ENCODE measurements at regions not wholly inside any gene's neighbourhood (a gene's known extent, or its start where the extent isn't known, plus 50 kb on each side); places are given as distances from the start of the nearest gene placed in this dataset.

DNA sequence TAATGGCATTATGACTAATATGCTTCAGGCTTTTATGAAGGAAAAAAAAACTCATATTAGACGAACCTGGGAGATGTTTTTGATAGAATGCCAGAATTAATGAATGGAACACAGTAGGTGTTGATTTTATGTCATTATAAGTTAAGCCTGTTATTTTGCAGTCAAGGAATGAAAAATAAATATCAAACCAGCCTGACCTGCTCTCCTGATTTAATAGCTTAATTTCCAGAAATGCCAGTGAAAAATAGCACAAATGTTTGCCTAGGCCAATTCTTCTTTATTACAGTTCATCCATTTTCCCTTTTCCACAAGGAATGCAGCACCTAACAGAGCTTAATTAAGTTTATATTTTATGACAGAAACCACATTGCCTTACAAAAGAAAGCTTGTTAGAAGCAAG lies 292.0 kb downstream of the TBL1XR1 start:
- no peak overlapping the region for H3K9ac ChIP-seq (ENCODE audit: insufficient read depth in 1 of 2, low read depth in 2 of 2, low read length in 2 of 2)
- ATAC-seq, result no peak
- no peak overlapping the region for H3K27ac ChIP-seq (ENCODE audit: extremely low read depth, low read depth, low read length)
- FAIRE-seq, result no peak
- H3K27me3 ChIP-seq (ENCODE audit: control insufficient read depth in 2 of 2, insufficient read depth in 2 of 2, low read length in 2 of 2), result no peaks in the 10 kb centered on the region; a peak in 1 of 5 replicates
- no peaks in the 10 kb centered on the region for H3K4me1 ChIP-seq (replicated peaks in 1 of 2; ENCODE audit: control insufficient read depth in 2 of 2, insufficient read depth in 2 of 2, low read length in 2 of 2)
- H2AFZ ChIP-seq (ENCODE audit: low read depth, low read length), result no peak overlapping the region
- no peak overlapping the region for H3K4me3 ChIP-seq
- WGBS (ENCODE audit: insufficient coverage, low coverage, missing lambda C conversion rate), result 0% methylated on average over 1 of the region's 1 CpG
- H3K4me2 ChIP-seq (ENCODE audit: insufficient read depth, low read length), result no peak overlapping the region
- in situ Hi-C loops (cut with MboI), result no loop called here
- H4K20me1 ChIP-seq (replicated peaks; ENCODE audit: control insufficient read depth, insufficient read depth, low read length), result no peaks in the 10 kb centered on the region
- ChIA-PET CTCF (ENCODE audit: low intra/inter-chr PET ratio) (no interaction called here), POLR2A (interaction anchor here (0.6 kb wide), 1 partner anchor 44 kb away, joined by 4 read pairs; no protein-coding TSS in a partner anchor)
- H3K9me1 ChIP-seq (ENCODE audit: control insufficient read depth, insufficient read depth, low read length), result no peaks in the 10 kb centered on the region
- no peak for DNase-seq (ENCODE audit: extremely low read depth in 1 of 4, low spot score in 3 of 4)
- BruUV-seq (replicated peaks), result no TSS peak
- TF ChIP-seq SIN3B (IDR thresholded peaks at IDR 0.05; ENCODE audit: low read depth) (no peak), MNT (conservative IDR thresholded peaks at IDR 0.05) (no peak), HDAC3 (IDR thresholded peaks at IDR 0.05; ENCODE audit: borderline replicate concordance, partially characterized antibody) (no peak), CAMTA2 (CRISPR knock-in tag; conservative IDR thresholded peaks at IDR 0.05) (no peak), ZKSCAN1 (IDR thresholded peaks at IDR 0.05; ENCODE audit: low read depth, low read length) (no peak), ZKSCAN3 (CRISPR knock-in tag; IDR thresholded peaks at IDR 0.05) (no peak), HIVEP1 (CRISPR knock-in tag; IDR thresholded peaks at IDR 0.05) (no peak), XRCC4 (IDR thresholded peaks at IDR 0.05; ENCODE audit: extremely low read depth, insufficient read depth, insufficient read length) (no peak), MCM3 (IDR thresholded peaks at IDR 0.05) (no peak), ZNF408 (CRISPR knock-in tag; IDR thresholded peaks at IDR 0.05; ENCODE audit: low read depth) (no peak), ZNF76 (CRISPR knock-in tag; IDR thresholded peaks at IDR 0.05; ENCODE audit: borderline replicate concordance) (no peak), ZNF695 (CRISPR knock-in tag; IDR thresholded peaks at IDR 0.05) (no peak), TCF7 (IDR thresholded peaks at IDR 0.05; ENCODE audit: borderline replicate concordance) (no peak), ZNF551 (CRISPR knock-in tag; IDR thresholded peaks at IDR 0.05) (no peak), ZNF584 (CRISPR knock-in tag; IDR thresholded peaks at IDR 0.05; ENCODE audit: low read depth) (no peak), ZBTB1 (CRISPR knock-in tag; IDR thresholded peaks at IDR 0.05; ENCODE audit: borderline replicate concordance, low read depth) (no peak), NCOA4 (IDR thresholded peaks at IDR 0.05; ENCODE audit: partially characterized antibody) (no peak), HNRNPLL (IDR thresholded peaks at IDR 0.05; ENCODE audit: low read depth, low read length, poor library complexity, severe bottlenecking) (no peak), RFX7 (CRISPR knock-in tag; IDR thresholded peaks at IDR 0.05) (no peak)
- no peaks in the 10 kb centered on the region for H3K36me3 ChIP-seq (ENCODE audit: control insufficient read depth, insufficient read depth, low read length)
- H3K9me3 ChIP-seq (replicated peaks; ENCODE audit: control insufficient read depth, insufficient read depth, low read depth, low read length), result no peaks in the 10 kb centered on the region
- intact Hi-C loops (cut with micrococcal nuclease), result no loop called here
- H3K79me2 ChIP-seq (ENCODE audit: control insufficient read depth, insufficient read depth, low read length), result no peaks in the 10 kb centered on the region

Measured in K562 (cell line).